Liver (tissue), 8 donors: ENCODE measurements at regions not wholly inside any gene's neighbourhood (a gene's known extent, or its start where the extent isn't known, plus 50 kb on each side); places are given as distances from the start of the nearest gene placed in this dataset.

Experiments
- DNase-seq: peaks from one replicate; pipeline ENCODE4 v3.0.0-alpha.2; 2017; ENCODE audit warnings: low spot score
- H3K27ac ChIP-seq, 2 donors: one replicate each; pipeline ENCODE4 v1.7.0; 2013; ENCODE audit warnings: inconsistent platforms in 2 of 2, low read length in 2 of 2, control low read depth in 1 of 2, low read depth in 1 of 2, mild to moderate bottlenecking in 1 of 2
- H3K27me3 ChIP-seq, 4 donors: one replicate each; pipeline versions ENCODE4 v1.6.1 to v1.7.0; 2013; ENCODE audit warnings: low read length in 3 of 4, inconsistent platforms in 1 of 4, mild to moderate bottlenecking in 1 of 4, moderate library complexity in 1 of 4; ENCODE audit not compliant: control insufficient read depth in 4 of 4, insufficient read depth in 4 of 4
- H3K36me3 ChIP-seq, 4 donors: one replicate each; pipeline versions ENCODE4 v1.6.1 to v1.7.0; 2013; ENCODE audit warnings: low read length in 3 of 4, mild to moderate bottlenecking in 3 of 4, low read depth in 1 of 4, moderate library complexity in 1 of 4; ENCODE audit not compliant: control insufficient read depth in 4 of 4, insufficient read depth in 3 of 4
- H3K4me1 ChIP-seq, 4 donors: one replicate each; pipeline versions ENCODE4 v1.6.1 to v1.7.0; 2013; ENCODE audit warnings: low read length in 3 of 4, mild to moderate bottlenecking in 3 of 4, moderate library complexity in 1 of 4; ENCODE audit not compliant: control insufficient read depth in 4 of 4, insufficient read depth in 4 of 4
- H3K4me3 ChIP-seq, 3 donors: one replicate each; pipeline versions ENCODE4 v1.6.1 to v1.7.0; 2013; ENCODE audit warnings: low read length in 3 of 3, control low read depth in 1 of 3, low read depth in 1 of 3, mild to moderate bottlenecking in 1 of 3
- H3K9ac ChIP-seq, 2 donors: one replicate each; pipeline ENCODE4 v1.7.0; 2013; ENCODE audit warnings: low read length in 2 of 2, mild to moderate bottlenecking in 2 of 2, moderate library complexity in 2 of 2, control low read depth in 1 of 2, low read depth in 1 of 2
- H3K9me3 ChIP-seq, 4 donors: one replicate each; pipeline versions ENCODE4 v1.6.1 to v1.7.0; 2013; ENCODE audit warnings: low read length in 3 of 4; ENCODE audit not compliant: control insufficient read depth in 4 of 4
- ATF3 ChIP-seq: IDR thresholded peaks from 2 replicates; pipeline ENCODE4 v1.6.1; 2016; ENCODE audit warnings: antibody characterized with exemption
- EGR1 ChIP-seq, 2 donors: IDR thresholded peaks; 2 replicates each; pipeline ENCODE4 v1.6.1; 2016 to 2018; ENCODE audit warnings: antibody characterized with exemption in 2 of 2, low read depth in 2 of 2
- FOXA1 ChIP-seq: IDR thresholded peaks from 2 replicates; pipeline ENCODE4 v1.6.1; 2016; ENCODE audit warnings: antibody characterized with exemption
- FOXA2 ChIP-seq: IDR thresholded peaks from 2 replicates; pipeline ENCODE4 v1.6.1; 2016; ENCODE audit warnings: antibody characterized with exemption
- GABPA ChIP-seq, 2 donors: IDR thresholded peaks in 1 of 2; conservative IDR thresholded peaks in 1 of 2; 2 replicates each; pipeline ENCODE4 v1.6.1; 2016; ENCODE audit warnings: antibody characterized with exemption in 2 of 2, mild to moderate bottlenecking in 1 of 2, moderate library complexity in 1 of 2
- JUND ChIP-seq, 2 donors: IDR thresholded peaks; 2 replicates each; pipeline ENCODE4 v1.6.1; 2016; ENCODE audit warnings: antibody characterized with exemption in 2 of 2
- MAX ChIP-seq: IDR thresholded peaks from 2 replicates; pipeline ENCODE4 v1.6.1; 2016; ENCODE audit warnings: antibody characterized with exemption
- NR2F2 ChIP-seq: IDR thresholded peaks from 2 replicates; pipeline ENCODE4 v1.6.1; 2016; ENCODE audit warnings: antibody characterized with exemption
- RAD21 ChIP-seq, 2 donors: IDR thresholded peaks; 2 replicates each; pipeline ENCODE4 v1.6.1; 2016; ENCODE audit warnings: antibody characterized with exemption in 2 of 2, mild to moderate bottlenecking in 2 of 2
- RXRA ChIP-seq, 2 donors: IDR thresholded peaks; 2 replicates each; pipeline ENCODE4 v1.6.1; 2017 to 2018; ENCODE audit warnings: antibody characterized with exemption in 2 of 2, mild to moderate bottlenecking in 1 of 2
- TAF1 ChIP-seq: conservative IDR thresholded peaks from 2 replicates; pipeline ENCODE4 v1.6.1; 2016; ENCODE audit warnings: antibody characterized with exemption, mild to moderate bottlenecking
- YY1 ChIP-seq: IDR thresholded peaks from 2 replicates; pipeline ENCODE4 v1.6.1; 2016; ENCODE audit warnings: antibody characterized with exemption, mild to moderate bottlenecking
- WGBS: extraction: QIAGEN DNeasy Blood & Tissue Kit; methylation state at CpG from one replicate; pipeline ENCODE4 v1.1.7; 2013; 5-methylcytosine and 5-hydroxymethylcytosine counted together
- TF ChIP-seq, protein P1 (sequence below): IDR thresholded peaks from 2 replicates; pipeline ENCODE4 v1.6.1; 2016; ENCODE audit warnings: antibody characterized with exemption, mild to moderate bottlenecking
- TF ChIP-seq, protein P2 (sequence below): IDR thresholded peaks from 2 replicates; pipeline ENCODE4 v1.6.1; 2016; ENCODE audit warnings: antibody characterized with exemption
- TF ChIP-seq, protein P3 (sequence below): fragments of 150-350 bp; IDR thresholded peaks from 2 replicates; pipeline ENCODE4 v1.5.1; 2017; ENCODE audit warnings: improper control_type of control experiment, low read depth, low read length; ENCODE audit not compliant: missing input control
- donor health status: healthy.
- donor health status: healthy.
- donor health status: healthy.
- donor health status: healthy.
- donor health status: healthy.

GRCh38 chr3:22952860-22953259 lies 250.3 kb upstream of the UBE2E2 start:
- DNase-seq, result no peak
- 83% methylated on average over 3 of the region's 3 CpGs for WGBS
- Histone ChIP-seq H3K27ac (no peak overlapping the region), H3K9me3 (no peaks in the 10 kb centered on the region), H3K9ac (no peak overlapping the region), H3K36me3 (no peaks in the 10 kb centered on the region), H3K4me1 (no peaks in the 10 kb centered on the region), H3K4me3 (no peak overlapping the region), H3K27me3 (no peaks in the 10 kb centered on the region)
- TF ChIP-seq RAD21 (IDR thresholded peaks at IDR 0.05) (no peak), FOXA2 (no peak)

- Histone ChIP-seq H3K36me3 (no peaks in the 10 kb centered on the region), H3K4me3 (no peak overlapping the region), H3K9ac (no peak overlapping the region), H3K4me1 (no peaks in the 10 kb centered on the region), H3K27ac (no peak overlapping the region), H3K9me3 (no peaks in the 10 kb centered on the region), H3K27me3 (no peaks in the 10 kb centered on the region)
- TF ChIP-seq NR2F2, result no peak
- no peak for TF ChIP-seq TAF1
- no peak for TF ChIP-seq RXRA (IDR thresholded peaks at IDR 0.05)
- no peak for TF ChIP-seq MAX
- TF ChIP-seq, protein P1, sequence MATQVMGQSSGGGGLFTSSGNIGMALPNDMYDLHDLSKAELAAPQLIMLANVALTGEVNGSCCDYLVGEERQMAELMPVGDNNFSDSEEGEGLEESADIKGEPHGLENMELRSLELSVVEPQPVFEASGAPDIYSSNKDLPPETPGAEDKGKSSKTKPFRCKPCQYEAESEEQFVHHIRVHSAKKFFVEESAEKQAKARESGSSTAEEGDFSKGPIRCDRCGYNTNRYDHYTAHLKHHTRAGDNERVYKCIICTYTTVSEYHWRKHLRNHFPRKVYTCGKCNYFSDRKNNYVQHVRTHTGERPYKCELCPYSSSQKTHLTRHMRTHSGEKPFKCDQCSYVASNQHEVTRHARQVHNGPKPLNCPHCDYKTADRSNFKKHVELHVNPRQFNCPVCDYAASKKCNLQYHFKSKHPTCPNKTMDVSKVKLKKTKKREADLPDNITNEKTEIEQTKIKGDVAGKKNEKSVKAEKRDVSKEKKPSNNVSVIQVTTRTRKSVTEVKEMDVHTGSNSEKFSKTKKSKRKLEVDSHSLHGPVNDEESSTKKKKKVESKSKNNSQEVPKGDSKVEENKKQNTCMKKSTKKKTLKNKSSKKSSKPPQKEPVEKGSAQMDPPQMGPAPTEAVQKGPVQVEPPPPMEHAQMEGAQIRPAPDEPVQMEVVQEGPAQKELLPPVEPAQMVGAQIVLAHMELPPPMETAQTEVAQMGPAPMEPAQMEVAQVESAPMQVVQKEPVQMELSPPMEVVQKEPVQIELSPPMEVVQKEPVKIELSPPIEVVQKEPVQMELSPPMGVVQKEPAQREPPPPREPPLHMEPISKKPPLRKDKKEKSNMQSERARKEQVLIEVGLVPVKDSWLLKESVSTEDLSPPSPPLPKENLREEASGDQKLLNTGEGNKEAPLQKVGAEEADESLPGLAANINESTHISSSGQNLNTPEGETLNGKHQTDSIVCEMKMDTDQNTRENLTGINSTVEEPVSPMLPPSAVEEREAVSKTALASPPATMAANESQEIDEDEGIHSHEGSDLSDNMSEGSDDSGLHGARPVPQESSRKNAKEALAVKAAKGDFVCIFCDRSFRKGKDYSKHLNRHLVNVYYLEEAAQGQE, result no peak
- no peak for TF ChIP-seq ATF3
- TF ChIP-seq, protein P2, sequence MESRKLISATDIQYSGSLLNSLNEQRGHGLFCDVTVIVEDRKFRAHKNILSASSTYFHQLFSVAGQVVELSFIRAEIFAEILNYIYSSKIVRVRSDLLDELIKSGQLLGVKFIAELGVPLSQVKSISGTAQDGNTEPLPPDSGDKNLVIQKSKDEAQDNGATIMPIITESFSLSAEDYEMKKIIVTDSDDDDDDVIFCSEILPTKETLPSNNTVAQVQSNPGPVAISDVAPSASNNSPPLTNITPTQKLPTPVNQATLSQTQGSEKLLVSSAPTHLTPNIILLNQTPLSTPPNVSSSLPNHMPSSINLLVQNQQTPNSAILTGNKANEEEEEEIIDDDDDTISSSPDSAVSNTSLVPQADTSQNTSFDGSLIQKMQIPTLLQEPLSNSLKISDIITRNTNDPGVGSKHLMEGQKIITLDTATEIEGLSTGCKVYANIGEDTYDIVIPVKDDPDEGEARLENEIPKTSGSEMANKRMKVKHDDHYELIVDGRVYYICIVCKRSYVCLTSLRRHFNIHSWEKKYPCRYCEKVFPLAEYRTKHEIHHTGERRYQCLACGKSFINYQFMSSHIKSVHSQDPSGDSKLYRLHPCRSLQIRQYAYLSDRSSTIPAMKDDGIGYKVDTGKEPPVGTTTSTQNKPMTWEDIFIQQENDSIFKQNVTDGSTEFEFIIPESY, result no peak
- TF ChIP-seq FOXA1, result no peak
- TF ChIP-seq, protein P3, sequence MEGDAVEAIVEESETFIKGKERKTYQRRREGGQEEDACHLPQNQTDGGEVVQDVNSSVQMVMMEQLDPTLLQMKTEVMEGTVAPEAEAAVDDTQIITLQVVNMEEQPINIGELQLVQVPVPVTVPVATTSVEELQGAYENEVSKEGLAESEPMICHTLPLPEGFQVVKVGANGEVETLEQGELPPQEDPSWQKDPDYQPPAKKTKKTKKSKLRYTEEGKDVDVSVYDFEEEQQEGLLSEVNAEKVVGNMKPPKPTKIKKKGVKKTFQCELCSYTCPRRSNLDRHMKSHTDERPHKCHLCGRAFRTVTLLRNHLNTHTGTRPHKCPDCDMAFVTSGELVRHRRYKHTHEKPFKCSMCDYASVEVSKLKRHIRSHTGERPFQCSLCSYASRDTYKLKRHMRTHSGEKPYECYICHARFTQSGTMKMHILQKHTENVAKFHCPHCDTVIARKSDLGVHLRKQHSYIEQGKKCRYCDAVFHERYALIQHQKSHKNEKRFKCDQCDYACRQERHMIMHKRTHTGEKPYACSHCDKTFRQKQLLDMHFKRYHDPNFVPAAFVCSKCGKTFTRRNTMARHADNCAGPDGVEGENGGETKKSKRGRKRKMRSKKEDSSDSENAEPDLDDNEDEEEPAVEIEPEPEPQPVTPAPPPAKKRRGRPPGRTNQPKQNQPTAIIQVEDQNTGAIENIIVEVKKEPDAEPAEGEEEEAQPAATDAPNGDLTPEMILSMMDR, result no peak
- TF ChIP-seq GABPA (IDR thresholded peaks at IDR 0.05 in 1 of 2, conservative IDR thresholded peaks at IDR 0.05 in 1 of 2), result no peak
- no peak for TF ChIP-seq EGR1 (IDR thresholded peaks at IDR 0.05; ENCODE audit: low read depth in 2 of 2)
- no peak for TF ChIP-seq JUND (IDR thresholded peaks at IDR 0.05)
- TF ChIP-seq YY1, result no peak
- no peak for DNase-seq
- WGBS, result 80% methylated on average over 3 of the region's 3 CpGs
Observed at GRCh38 chr3:22959593-22959992, 243.5 kb upstream of the UBE2E2 start.
